ENCODE measurements at regions not wholly inside any gene's neighbourhood (a gene's known extent, or its start where the extent isn't known, plus 50 kb on each side); places are given as distances from the start of the nearest gene placed in this dataset.

DNA sequence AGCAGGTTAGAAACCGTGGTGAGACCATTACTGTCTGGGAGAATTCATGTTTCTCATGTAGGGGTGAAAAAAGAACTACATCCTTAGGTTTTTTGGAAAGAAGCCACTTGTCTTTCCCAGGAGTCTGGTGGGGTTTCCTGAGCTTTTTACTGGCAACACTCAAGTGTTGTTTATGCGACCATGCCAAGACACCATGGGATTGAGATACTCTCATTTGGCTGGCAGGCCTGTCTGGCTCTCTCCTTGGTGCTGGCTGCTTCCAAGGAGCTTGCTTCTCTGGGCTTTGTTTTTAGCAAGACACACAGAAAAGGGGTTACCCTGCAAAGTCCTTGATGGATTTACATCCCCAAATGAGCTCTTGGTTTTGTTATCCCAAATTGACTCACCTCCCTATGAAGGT lies 80.9 kb upstream of the ISL1 start:
- TF ChIP-seq POLR2A (IDR thresholded peaks at IDR 0.05) (no peak), POLR2AphosphoS5 (IDR thresholded peaks at IDR 0.05) (no peak), EP300 (IDR thresholded peaks at IDR 0.05) (no peak)
- TF ChIP-seq, protein P1, sequence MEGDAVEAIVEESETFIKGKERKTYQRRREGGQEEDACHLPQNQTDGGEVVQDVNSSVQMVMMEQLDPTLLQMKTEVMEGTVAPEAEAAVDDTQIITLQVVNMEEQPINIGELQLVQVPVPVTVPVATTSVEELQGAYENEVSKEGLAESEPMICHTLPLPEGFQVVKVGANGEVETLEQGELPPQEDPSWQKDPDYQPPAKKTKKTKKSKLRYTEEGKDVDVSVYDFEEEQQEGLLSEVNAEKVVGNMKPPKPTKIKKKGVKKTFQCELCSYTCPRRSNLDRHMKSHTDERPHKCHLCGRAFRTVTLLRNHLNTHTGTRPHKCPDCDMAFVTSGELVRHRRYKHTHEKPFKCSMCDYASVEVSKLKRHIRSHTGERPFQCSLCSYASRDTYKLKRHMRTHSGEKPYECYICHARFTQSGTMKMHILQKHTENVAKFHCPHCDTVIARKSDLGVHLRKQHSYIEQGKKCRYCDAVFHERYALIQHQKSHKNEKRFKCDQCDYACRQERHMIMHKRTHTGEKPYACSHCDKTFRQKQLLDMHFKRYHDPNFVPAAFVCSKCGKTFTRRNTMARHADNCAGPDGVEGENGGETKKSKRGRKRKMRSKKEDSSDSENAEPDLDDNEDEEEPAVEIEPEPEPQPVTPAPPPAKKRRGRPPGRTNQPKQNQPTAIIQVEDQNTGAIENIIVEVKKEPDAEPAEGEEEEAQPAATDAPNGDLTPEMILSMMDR (IDR thresholded peaks at IDR 0.05): no peak

Data from suprapubic skin (tissue), 4 donors.